ENCODE measurements at regions not wholly inside any gene's neighbourhood (a gene's known extent, or its start where the extent isn't known, plus 50 kb on each side); places are given as distances from the start of the nearest gene placed in this dataset.
A peak's percentile ranks its signal among the peaks of the same experiment; 100 is the strongest.
"Not testable (repeated sequence)": the region's sequence is repeated elsewhere in the genome, so short reads cannot be mapped to it uniquely, and the experiment has no call there.

DNA sequence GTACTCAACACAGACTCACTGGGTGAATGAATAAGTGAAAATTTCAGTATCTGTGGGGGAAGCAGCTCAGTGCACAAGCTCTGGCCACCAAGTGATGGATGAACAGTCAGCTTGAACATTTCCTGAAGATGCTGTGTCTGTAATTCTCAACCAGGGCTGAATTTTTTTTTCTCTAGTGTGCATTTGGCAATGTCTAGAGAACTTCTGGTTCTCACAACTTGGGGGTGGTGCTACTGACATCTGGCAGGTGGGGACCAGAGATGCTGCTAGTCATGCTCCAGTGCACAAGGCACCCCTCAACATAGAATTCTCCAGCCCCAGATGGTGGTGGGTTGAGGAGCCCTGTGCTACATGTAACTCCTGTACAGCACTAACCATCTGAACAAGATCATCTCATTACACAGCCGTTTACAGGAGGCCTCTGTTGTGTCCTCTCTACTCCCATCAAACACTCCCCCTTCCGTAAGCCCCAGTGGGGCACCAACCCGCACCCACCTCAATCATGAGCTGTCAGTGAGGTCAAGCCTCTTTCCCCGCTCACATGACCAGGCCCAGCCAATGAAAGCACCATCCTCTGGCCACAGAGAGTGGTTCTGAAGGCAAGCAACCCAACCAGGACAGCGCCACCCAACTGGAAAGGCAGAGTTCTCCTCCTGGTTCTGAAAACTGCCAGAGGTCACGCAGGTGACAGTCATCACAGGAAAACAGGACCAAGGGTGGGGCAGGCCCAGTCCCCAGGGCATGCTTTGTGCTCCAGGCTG lies 103.9 kb upstream of the PMEPA1 start:
- DNase-seq, result no peak

DNA sequence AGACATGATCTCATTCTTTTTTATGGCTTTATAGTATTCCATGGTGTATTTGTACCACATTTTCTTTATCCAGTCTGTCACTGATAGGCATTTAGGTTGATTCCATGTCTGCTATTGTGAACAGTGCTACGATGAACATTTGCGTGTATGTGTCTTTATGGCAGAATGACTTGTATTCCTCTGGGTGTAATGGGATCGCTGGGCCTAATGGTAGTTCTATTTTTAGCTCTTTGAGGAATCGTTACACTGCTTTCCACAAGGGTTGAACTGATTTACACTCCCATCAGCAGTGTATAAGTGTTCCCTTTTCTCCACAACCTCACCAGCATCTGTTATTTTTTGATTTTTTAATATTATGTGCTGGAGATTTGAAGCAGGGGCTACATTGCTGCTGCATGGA lies 102.8 kb upstream of the PMEPA1 start:
- not testable (repeated sequence) for DNase-seq

DNA sequence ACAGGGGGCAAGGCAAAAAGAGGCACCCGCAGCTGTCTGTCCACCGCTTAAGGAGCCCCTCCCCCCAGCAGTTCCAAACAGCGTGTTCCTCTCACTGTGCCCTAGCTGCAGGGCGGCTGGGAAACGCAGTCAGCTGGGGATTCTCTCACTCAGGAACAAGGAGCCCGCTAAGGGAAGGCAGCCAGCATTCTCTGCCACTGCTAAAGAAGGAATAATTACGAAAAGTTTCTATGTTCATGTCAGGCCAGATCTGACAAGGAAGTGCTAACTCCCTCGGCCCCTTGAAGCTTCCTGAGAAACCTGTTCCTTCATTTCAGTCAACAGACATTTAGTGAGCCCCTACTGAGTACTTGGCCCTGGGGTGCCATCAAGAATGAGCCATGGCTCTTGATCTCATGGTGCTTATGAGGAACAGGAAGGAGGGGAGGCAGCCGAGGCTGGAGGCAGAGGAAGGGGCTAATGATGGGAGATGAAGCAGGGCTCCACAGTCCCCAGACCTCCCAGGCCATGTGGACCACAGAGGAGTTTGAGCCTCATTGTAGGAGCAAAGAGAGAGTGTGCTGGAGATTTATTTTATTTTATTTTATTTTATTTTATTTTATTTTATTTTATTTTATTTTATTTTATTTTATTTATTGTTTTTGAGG lies 101.7 kb upstream of the PMEPA1 start:
- DNase-seq, result peak; percentile 29

DNA sequence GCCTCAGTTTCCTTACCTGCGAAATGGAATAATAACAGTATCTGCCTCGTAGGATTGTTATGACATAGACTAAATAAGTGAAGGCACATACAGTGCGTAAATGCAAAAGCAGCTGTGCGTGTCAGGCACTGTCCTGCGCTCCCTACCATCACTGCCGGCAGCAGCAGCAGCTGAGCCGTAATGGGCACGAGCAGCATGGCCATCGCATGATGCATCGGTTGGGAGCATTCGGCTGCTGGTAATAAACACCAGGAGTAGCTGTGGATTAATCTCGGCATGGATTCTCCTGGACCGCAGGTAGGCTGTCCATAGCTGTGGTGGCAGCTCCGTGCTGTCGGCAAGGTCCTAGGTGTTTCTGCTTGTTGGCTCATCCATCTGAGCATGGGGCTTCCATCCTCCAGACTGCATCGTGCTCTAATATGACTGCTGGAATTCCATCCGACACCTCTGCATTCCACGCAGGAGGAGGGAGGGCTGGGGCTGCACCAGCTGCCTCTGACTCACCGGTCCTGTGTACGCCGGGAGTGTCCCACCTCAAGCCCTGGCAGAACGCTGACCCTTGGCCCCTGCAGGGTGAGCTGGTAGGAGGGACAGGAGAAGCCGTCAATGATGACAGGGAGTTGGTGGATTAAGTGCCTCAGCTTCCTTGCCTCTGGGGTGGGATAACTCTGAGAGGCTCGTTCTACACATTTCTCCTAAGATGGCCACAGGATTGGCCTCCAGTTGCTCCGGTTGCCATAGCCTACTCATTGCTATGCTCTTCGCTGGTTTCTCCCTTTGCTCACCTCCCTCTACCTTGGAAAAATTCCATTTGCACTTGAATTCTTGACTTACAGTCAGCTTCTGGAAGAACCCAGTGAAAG lies 100.9 kb upstream of the PMEPA1 start:
- no peak for DNase-seq

DNA sequence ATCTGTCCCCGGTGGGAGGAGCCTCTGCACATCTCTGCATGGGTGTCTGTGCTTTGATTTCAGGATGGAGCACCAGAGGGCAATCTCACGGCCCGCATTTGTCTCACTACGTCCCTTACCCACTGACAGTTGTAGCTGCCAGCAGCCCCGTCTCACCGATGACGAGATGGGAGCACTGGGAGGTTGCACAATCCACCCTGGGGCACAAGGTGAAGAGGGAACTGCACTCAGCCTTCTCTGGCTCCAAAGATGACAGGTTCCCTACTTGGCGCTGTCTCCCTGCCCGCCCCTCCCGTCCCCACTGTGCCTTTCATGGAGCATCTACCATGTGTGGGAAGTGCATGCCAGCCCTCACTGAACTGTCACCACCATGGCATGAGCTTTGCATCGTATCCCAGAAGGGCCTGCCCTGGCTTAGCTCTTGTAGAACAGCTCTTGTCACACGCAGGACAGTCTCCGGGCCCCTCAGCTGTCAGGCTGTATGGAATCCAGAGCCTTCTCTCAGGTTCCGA lies 99.9 kb upstream of the PMEPA1 start:
- peak; percentile 29 for DNase-seq

DNA sequence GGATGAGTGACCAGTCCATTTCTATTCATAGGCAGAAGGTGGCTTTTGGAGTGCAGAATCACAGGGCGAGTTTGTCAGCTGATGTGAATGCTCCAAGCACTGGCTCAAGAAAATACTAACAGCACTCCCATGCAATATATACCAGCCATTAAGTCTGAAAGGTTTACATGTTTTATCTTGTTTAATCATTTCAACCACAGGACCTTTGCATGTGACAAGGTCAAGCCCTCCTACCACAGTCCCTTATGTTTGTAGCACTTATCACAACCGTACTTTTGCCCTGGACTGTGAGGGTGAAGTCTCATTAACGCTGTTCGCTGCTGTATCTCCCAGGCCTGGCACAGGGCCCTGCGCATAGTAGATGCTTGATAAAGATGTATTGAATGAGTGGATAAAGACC lies 99.3 kb upstream of the PMEPA1 start:
- no peak for DNase-seq

DNA sequence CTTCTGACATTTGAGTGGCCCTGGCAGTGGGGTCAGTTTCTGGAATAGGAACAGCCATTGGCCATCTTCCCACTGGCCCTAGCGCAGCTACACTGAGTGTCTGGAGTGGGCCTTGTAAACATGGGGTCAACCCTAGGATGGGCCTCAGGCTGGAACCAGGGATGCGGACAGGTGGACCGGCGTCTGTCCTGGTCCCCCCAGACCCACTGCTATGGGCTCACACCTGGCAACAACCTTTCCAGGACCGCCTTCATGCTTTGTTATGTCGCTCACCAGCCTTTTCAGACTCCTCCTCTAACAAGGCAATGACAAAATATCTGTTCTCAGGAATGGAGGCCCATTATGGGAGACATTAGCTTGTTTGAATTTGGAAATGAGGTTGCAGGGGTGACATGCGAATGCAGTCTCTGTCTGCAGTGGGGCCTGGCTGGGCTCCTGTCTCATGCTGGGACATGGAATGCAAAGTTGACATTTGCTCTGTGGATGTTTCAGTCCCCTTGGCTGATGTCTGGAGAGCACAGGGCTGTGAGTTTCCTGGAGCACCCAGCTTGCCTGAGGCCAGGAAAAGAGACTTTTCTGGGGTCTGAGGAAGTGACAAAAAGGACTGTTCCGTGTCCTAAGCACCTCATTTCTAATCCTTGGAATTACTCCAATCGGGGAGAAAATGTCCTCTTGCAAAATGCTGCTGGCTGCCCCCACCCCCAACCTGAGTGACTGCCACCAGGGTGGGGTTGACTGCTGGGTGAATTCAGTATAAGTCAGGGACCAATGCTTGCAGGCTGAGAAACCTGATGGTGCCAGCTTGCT lies 98.7 kb upstream of the PMEPA1 start:
- DNase-seq, result no peak

DNA sequence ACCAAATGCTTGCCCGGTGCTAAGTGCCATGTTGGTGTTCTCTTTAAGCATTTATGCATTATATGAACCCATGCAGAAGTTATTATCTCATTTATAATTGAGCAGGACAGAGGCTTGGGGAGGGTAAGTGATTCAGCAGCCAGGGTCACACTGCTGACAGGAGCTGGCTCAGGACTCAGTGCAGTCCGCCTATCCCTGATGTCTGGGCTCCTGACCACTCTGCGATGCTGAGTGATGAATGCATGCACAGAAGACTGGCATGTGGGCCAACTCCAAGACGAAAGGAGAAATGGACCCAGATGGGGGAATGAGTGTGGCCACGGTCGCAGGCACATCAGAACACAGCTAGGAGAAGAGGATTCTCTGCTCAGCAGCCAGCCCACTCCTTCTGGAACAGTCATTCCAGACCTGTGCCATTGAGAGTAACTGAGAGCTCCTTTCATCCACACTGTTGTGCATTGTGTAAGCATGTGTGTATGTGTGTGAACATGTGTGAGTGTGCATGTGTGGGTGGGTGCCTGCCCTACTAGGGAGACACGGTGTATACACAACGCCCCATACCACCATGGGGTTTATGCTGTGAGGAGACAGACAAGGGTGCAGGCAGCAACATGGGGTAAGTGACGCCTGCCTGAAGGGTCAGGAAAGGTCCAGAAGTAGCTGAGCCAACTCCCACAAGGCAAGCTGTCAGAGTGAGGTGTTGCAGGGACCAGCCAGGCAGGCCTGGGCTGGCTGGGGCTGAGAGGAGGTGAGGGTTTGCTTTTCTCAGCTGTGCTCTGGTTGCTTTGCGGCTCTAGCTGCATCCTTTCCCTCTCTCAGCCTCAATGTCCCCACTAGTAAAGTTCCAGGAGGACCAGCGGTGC lies 97.8 kb upstream of the PMEPA1 start:
- no peak for DNase-seq

DNA sequence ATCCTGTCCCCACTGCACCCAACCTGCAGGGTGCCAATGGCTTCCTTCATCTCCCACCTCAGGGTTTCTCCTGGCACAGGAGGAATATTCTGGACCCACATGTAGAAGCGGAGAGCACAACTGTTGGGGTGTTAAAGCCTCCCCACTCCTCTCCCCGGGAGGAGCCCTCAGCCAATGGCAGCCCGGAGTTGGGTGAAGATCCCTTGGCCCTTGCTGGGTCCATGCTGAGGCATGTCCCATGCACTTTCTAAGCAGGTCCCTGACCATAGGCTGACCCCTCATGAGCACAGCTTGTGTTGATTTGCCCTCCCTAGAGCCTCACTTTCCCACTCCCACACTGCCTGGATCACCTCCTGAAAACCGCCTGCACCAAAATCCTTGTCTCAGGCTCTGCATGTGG lies 97.2 kb upstream of the PMEPA1 start:
- no peak for DNase-seq

DNA sequence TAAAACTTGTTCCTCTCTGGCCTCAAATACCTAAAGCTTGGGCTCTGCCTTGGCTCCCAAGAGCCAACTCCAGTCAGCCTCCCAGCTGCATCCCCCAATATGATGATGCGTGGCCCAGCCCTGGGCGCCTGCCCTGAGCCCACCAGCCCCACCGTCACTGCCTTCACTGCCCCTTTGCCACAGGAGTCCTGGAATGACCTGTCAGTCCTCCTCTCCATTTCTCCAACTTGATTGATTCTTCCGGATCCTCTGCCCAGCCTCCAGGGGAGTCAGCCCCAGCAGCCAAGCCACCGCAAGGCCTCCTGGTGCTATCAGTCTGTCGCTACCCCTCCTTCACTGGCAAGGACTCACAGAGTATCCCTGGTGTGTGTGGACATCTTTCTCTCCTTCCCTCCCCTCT lies 96.7 kb upstream of the PMEPA1 start:
- DNase-seq, result no peak

DNA sequence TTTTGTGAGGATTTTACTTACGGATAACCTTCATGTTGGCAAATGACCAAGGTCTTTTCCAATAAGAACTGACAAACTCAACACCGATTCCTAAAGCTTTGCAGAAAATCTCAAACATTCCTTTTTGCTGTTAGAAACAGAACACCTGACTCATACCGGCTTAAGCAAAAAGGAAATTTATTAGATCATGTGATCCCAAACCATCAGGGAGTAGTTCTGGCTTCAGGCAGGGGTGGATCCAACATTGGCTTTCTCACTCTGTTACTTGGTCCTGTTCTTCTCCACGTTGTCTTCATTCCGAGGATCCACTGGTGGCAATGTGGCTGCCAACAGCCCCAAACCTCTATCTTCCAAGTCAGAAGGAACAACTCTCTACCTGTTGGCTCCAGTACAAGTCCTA lies 95.9 kb upstream of the PMEPA1 start:
- no peak for DNase-seq

DNA sequence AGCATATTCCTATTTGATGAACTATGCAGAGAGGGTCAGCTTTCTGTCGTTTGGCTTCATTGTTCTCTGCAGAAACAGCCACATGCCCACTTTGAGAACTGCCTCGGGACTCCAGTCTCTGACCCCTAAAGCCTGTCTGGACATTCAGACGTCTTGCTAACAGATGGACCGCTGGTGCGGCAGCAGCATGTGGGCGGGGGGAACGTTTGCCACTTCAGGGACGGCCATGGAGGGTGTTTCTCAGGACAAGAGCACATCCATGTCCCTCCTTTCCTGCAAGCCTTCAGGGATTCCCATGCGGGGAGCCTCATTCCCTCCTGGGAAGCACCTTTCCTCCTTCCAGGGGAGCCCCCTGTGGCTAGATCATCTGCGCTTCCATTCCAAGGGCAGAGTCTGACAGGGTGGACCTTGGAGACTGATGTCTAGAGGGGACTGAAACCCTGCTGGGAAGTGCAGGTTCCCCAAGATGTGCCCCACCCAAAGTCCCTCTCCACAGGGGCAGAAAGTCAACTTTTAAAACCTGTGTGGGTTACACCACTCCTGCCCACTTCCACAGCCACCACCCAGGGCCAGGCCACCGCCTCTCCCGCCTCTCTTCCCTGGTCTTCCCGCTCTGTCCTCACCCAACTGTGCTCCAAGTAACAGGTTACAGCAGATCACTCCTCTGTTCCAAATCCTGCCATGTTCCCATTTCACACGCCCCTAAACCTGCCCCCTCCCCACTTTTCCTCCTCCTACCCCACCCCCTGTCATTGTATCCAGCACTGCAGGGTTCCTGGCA lies 94.8 kb upstream of the PMEPA1 start:
- DNase-seq, result peak; percentile 25

DNA sequence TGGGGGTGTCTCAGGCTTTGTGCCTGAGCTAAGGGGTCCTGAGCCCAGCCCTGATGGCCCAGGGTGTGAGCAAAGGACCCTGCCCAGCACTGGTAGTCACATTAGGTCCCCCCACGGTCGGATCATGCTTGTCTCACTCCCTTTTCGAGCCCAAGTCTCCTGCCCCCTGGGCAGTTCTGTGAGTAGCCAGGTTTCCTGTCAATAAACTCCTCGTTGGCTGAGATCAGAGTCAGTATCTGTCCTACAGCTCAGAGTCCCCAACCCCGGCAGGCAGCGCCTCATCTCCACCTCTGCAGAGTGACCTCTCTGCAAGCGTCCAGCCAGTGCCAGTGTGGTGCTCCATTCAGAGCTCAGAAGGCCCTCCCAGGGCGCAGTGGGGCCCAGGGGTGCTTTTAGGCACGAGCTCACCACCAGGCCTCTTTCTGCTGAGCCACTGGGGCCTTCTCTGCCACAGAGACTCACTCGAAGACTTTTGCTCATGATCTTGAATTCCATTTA lies 93.7 kb upstream of the PMEPA1 start:
- no peak for DNase-seq

DNA sequence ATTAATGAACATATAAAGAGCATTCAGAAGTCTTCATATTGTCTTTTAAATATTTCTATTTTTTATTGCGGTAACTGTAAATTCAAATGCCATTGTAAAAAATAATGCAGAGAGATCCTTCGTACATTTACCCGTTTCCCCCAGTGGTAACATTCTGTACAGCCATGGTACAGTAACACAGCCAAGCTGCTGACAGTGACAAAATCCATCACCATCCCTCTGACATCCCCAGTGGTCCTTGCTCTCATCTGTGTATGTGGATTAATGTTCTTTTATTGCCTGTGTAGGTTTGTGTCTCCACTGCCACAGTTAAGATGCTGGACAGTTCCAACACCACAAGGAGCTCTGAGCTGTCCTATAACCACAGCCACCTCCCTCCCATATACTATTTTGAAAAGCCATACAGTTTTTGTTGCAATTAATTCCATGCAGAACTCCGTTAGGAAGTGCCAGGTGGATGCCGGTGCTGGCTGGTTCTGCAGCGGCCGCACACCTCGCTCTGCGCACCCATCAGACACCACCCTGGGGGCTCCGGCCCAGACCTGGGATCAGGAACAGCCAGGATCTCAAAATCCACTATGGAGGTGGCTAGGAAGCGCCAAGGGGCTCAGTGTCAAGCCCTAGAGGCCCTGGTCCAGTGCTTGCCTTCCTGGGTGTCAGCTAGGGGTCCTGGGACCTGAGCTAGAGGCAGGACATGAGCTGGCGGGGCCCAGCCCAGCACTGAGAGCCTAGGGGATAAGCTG lies 93.1 kb upstream of the PMEPA1 start:
- DNase-seq, result no peak

DNA sequence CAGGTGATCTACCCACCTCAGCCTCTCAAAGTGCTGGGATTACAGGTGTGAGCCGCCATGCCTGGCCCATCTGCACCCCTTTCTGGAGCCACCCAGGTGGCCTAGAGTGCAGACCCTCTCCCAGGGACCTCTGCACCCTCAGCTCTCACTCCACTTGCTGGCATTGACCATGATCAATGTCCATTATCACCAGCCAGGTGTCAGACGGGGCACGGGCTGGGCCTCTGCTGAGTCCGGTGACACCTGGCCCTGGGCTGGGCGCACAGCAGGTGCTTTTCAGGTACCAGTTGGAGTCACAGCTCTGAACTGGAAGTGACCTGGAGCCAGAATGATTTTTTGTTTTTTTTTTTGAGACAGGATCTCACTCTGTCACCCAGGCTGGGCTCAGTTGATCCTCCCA lies 91.8 kb upstream of the PMEPA1 start:
- no peak for DNase-seq

DNA sequence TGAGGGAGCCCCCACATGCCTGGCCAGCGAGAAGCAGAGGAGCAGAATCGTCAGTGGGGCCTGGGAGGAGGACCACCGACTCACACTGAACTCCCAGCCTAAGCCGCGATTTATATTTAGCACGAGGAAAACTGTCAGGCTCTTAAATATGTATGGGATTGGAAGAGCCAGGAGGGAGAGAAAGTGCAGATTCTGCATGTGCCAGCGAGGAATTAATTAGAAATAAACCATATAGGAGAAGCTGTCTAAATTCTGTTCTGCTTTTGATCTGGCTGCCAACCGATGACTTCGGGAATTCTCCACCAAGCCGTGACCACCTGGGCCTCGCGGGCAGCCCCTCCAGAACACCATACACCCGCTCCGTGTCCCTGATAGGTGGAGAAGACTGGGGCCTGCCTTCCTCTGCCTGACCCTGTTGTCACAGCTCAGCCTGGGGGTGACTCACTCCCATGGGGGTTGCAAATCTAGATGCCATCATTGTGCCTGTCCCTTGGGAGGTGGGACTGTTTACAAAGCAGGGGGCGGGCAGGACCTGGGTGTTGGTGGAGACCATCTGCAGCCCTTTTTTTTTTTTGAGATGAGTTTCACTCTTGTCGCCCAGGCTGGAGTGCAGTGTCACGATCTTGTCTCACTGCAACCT lies 91.1 kb upstream of the PMEPA1 start:
- DNase-seq, result peak; percentile 55

DNA sequence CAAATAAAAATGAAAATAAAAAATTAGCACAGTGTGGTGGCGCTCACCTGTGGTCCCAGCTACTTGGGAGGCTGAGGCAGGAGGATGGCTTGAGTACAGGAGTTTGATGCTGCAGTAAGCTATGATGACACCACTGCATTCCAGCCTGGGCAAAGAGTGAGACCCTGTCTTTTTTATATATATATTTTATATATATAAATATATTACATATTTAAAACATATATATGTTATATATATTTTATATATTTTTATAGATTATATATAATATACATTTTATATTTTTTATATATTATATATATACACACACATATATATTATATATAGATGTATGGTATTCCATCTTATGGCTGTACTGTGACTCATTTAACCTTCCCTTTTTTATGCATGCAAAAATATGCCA lies 87.6 kb upstream of the PMEPA1 start:
- DNase-seq, result no peak

DNA sequence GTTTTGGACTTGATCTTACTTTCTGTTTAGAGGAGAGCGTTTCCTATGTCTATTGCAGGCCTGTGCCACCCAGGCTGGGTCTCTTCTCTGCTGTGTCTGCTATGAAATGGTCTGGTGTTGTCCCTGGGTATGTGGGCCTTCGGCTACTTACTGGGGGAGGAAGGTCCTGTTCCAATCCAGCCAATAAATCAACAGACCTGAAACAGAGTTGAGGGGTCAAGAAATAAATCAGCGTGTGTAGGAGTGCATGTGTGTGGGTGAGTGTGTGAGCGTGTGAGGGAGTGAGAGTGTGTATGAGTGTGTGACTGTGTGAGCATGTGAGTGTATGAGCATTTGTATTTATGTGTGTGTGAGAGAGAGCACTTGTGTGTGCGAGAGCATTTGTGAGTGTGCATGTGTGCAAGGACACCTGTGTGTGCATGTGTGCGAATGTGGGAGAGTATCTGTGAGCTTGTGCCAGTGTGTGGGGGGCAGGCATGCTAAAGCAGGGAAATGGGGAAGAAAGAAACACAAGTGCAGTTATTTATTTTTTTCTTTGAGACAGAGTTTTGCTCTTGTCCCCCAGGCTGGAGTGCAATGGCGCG lies 86.3 kb upstream of the PMEPA1 start:
- DNase-seq, result no peak

DNA sequence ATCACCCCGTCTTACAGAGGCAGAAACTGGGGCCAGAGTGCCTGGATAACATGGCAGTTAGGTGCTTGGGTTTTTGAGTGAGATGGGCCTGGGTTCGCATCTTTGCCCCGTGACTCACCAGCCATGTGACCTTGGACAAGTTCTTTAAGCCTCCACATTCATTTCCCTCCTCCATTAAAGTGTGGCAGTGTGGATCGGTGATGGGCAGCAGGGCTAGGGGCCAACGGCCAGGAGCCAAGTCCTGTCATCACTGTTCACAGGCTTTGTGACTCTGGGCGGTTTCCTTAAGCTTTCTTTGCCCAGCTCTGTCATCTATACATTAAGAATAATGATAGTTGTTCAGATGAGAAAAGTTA lies 85.5 kb upstream of the PMEPA1 start:
- DNase-seq, result no peak
